ENCODE measurements at regions not wholly inside any gene's neighbourhood (a gene's known extent, or its start where the extent isn't known, plus 50 kb on each side); places are given as distances from the start of the nearest gene placed in this dataset.

DNA sequence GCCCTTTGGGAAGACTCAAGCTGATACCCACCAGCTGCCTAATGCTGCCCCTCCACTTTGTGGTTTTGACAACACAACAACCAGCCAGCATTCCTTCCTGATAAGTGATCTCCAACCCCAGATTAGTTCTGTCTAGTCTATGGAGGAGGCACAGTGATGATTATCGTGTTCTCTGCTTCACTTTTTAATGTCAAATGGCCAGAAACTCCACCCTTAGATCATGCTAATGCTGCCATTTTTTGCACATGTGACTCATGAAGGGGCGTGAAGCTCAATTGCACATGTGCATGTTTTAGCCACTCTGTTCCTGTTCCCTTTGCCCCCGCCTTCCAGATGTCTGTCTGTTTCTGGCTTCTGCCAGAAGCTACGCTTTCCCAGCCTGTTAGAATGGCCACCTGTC, 199.8 kb downstream of the COG6 start:
- no peak for DNase-seq (ENCODE audit: low read depth, low spot score)
- no peak overlapping the region for H3K27ac ChIP-seq

DNA sequence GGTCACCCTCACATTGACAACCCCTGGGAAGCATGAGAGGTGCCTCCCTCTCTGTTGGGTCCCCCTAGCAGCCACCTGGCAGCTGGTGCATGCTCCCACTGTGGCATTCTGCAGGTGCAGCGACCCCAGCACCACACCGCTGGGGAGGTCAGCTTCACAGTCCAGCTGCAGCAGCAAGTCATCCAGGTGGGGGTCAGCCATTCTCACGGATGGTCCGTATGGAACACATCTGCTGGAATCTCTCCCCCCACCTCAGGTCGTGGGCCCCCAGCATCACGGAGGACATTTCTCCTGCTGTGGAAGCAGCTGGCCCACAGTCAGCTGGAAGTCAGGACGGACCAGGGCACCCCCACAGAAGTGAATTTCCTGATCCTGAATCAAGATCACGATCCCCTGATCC, 201.3 kb downstream of the COG6 start:
- DNase-seq (ENCODE audit: low read depth, low spot score), result no peak
- no peak overlapping the region for H3K27ac ChIP-seq

DNA sequence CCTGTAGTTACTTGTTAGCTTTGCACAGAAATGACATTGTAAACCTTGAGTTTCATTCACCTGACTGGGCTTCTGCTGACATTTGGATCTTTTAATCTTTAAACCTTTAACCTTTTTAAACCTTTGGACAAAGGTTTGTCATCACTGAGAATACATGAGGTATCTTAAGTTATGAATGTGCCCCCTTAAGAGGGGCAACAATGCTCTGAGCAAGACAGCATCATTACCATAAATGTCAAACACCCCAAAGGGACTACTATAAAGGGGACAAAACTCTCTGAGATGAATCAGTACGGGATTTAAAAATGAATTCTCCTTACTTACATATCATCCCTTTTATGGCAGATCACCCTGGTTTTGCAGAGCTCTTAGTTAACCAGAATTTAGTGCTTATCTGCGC, 203.3 kb downstream of the COG6 start:
- no peak overlapping the region for H3K27ac ChIP-seq

DNA sequence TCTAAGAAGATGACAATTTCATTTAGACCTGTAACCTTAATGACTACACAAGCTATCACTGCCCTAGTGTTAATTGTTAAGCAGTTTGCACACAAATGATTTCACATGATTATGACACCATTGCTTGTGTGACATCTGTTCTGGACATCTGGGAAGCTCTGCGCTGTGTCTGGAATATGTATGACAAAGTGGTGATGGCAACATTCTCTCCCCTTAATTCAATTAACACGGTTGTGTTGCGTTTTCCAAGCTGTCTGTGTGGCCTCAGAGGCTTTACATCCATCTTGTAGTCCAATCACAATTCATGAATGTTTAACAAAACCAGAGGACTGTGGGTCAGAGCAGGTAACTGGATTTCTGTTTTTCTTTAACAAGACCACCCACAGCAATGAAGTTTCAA, 204.4 kb downstream of the COG6 start:
- no peak for DNase-seq (ENCODE audit: low read depth, low spot score)
- H3K27ac ChIP-seq, result no peak overlapping the region

More for the DNA sequence above, 203.3 kb downstream of the COG6 start:
- DNase-seq (ENCODE audit: low read depth, low spot score), result no peak

DNA sequence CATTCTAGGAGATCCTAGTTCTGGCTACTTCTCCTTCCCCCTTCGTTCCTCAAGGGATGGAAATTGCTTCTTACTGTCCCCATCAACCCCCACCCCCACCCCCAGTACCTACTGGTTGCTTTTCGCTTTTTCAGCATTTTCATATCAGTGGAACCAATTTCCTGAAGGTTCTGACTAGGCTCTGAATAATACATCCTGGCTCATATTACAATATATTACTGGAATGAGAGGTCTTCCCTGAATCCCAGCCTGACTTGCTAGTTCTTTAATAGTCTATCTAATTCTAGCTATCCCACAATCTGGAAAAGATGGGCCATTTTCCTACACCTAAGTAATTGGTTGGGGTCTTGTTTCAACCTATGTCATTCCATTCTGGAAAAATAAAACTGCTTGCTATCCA, 207.4 kb downstream of the COG6 start:
- H3K27ac ChIP-seq, result no peak overlapping the region
- DNase-seq (ENCODE audit: low read depth, low spot score), result no peak

DNA sequence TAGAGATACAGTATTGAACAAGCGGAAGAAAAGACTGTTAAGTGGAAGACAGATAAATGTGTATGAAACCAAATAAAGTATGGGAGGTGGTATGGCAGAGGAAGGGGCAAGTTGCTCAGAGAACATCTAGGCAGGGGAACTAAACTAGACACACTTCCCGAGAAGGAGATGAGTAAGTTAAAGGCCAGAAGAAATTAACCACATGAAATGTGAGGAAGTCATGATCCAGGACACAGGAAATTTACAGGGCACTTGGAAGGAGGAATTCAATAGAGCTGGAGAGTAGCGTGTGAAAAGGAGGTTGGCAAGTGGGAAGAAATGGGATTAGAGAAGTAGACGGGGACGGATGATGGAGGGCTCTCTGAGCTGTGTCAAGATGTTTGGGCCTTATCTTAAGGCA, 208.8 kb downstream of the COG6 start:
- no peak overlapping the region for H3K27ac ChIP-seq
- no peak for DNase-seq (ENCODE audit: low read depth, low spot score)

DNA sequence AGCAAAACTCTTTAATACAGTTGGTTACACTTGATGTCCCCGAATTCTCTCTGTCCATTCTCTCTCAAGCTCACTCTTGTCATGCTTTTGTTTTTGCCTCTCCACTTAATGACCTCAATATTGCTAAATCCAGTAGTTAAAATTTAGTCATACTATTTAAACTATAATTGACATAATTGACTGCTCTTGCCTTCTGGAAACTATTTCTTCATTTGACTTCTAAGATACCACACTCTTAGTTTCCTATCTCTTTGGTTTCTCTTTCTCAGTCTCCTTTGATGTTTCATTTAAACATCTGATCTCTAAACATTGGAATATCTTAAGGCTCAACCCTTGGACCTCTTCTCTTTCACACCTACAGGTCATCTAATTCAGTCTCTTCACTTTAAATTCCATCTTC, 211.3 kb downstream of the COG6 start:
- no peak for DNase-seq (ENCODE audit: low read depth, low spot score)
- no peak overlapping the region for H3K27ac ChIP-seq

DNA sequence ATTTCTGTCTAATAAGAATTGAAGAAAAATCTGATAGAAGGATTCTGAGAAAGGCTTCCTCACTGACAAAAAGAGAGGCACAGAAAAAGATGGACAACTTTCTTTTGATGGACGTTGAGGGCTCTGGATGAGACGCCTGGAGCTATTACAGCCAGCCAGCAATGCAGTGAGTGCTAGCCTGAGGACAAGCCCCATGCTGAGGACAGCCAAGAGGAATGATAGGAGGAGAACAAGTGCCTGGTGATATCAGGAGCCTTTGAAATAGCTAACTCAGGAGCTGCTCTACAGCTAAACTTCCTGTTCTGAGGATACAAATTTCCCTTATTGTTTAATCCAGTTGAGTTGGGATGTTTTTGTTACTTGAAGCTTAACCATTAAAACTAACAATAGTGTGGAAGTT, 212.3 kb downstream of the COG6 start:
- no peak overlapping the region for H3K27ac ChIP-seq
- DNase-seq (ENCODE audit: low read depth, low spot score), result no peak

DNA sequence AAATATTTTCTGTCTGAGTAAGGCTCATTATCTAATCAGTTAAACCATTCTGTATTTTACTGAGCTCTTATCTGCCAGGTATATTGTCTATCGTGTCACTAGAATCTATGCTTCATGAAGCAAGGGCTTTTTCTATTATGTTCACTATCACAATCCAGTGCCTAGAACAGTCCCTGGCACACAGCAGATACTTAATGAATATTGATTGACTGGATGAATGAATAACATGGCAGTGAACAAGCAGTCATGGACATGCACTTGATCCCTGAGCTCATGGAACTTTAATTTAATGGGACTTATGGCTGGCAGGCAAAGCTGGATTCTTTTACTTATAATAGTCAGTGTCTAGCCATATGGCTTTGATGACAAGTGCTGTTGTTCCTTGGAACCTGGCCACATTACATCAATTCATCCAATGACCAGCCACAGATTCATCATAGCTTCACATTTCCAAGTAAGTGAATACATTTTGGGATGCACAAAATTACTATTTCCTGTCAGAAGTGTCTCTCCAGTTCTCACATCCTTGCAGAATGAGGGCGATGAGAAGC, 214.8 kb downstream of the COG6 start:
- DNase-seq (ENCODE audit: low read depth, low spot score), result no peak
- no peak overlapping the region for H3K27ac ChIP-seq

DNA sequence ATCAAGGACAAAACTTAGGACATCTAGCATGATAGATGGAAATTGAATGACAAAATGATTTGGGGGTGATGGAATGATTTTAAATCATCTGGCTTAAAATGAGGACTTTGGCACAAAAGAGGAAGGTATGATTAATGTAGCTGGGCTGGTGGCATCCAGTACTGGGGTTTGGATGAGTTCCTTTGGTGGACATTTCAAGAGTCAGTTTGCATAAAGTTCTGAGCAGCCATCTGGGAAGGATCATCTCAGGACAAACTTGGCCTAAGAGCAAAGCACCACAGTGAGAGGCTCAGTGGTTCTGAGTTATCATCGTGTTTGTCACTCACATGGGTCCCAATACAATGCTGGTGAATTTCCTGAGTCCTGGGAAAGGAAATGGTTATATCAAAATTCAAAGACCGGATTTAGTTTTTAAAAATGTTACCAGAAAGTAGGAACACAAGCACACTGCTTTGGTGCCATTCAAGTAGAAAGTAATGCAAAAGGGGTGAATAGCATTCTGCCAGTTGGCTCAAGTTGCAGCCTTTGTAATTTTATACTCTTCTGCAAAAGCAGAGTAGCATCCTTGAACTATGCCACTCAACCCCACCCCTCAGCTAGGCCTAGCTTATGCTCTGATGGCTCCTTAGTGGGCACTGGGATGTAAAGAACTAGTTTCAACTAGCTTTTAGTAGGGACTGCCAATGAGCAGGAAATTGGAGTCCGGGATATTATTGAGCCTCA, 219.0 kb downstream of the COG6 start:
- no peak overlapping the region for H3K27ac ChIP-seq
- no peak for DNase-seq (ENCODE audit: low read depth, low spot score)

DNA sequence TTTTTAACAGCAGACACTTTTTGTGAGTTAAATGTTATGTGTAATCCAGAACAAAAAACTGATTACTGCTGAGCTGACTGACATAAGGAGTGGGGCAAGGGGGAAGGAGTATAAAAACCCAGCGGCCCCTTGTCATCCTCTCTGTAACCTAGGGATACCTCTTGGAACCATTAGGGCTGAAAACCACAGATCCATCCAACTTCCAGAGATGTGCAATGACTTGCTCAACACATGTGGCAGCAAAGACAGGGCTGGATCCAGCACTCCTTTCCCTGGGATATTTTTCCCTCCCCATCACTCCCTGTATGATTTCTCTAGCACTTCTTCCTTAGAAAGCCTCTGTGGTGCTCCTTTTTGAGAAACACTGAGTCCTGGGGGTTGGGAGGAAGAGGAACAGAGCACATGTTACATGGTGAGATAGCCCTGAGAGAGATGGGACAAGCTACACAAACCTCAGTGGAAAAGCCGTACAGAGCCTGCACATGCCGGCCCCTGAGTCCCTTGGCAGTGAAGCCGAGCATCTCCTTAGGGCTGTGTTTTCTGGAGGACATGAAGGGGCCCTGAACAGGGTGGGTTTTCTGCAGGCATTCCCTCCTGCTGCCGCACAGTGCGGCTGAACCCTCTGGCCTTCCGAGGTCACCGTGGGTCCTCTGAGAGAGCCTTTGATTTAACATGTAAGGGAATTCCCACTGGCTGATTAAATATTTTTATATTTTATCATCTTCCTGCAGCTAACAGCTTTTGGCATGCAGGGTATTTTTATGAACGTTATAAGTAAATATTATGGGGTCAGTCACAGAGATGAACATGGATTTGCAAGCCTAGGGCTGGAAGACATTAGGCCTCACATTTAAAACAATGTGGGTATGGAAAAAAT, 219.9 kb downstream of the COG6 start:
- DNase-seq (ENCODE audit: low read depth, low spot score), result no peak
- no peak overlapping the region for H3K27ac ChIP-seq

DNA sequence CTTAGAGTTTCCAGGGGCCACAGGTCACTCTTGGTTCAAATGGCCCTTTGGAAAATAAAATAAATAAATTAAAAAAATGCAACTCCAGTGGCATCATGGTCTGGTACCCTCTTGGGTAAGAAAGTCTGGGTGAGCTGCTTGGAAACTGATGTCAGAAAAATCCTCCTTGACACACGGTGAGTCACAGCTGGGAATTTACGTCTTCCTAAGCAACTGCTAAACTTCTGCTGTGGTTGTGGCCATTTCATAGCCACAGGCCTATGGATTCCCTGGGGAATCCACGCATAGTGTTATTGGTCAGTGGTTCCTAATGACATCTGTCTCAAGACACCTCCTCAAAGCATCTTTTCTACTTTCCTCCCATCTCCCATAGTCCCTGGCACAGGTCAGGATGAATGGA, 220.8 kb downstream of the COG6 start:
- peak; percentile 33 for DNase-seq (ENCODE audit: low read depth, low spot score)

DNA sequence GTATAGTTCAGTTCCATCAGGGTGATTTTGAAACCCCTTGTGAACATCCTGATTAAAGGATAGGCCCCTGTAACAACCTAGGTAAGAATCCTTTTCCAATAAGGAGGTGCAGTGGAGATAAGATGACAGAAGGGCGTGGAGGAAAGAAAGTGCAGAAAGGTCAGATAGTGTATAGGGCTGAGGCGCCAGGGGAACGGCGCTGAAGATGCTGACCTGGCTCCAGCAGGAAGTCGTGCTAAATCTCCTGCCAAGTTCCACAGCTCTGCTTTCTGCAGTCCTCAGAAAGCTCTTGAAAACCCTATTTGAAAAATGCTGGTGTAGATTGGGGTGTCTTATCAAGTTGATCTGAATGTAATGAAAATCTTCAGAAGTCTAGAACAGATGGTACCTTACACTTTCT, 221.7 kb downstream of the COG6 start:
- H3K27ac ChIP-seq, result no peak overlapping the region
- DNase-seq (ENCODE audit: low read depth, low spot score), result no peak

More for the DNA sequence above, 220.8 kb downstream of the COG6 start:
- H3K27ac ChIP-seq, result no peak overlapping the region

DNA sequence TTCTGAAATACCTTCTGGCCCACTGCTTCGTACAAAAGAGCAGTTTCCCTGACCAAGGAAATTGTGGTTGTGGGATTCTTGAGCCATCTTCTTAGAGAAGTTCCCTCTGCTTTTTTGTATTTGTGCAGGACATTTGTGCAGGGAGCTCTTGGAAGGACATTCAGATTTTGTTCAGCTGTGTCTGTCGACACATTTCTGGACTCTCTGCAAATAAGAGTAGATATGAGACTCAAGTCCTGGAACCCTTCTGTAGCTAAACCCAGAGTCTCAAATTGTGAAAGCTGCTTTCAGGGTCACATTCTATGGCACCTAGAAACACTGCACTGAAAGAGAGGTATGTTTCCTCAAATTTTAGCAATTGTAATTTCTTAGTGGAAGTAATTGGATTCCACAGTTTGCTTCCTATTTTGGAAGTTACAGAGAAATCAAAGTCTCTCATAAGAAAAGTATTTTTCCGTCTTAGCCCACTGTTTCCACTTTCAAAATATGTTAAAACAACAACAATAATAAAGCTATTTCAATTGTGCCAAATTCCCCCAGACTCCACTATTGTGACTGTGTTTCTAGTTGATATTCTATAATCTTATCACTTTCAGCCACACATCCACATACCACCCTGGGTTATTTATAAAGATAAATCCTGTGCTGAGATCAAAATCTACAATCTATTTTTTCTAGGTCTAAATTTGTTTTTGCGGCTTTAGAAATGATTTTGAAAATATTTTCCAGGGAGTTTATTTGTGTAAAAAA, 224.0 kb downstream of the COG6 start:
- no peak overlapping the region for H3K27ac ChIP-seq
- DNase-seq (ENCODE audit: low read depth, low spot score), result no peak

DNA sequence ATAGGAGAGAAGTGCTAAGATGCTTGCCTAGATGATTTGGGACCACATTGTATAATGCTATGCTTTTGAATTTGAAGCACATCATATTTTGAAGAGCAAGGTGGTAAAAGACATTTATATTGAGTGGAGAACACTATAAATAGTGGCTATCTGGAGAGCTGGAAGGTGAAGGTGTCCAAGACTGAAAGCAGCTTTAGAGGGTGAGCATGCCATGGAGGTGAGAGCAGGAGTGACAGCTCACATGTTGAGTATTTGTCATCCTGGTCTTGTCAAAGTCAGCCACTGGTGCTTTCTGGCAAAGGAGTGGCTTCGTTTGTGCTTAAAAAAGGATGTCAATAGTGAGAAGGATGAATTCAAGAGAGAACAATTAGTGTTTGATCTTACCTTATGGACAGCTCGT, 225.9 kb downstream of the COG6 start:
- H3K27ac ChIP-seq, result peak overlapping the region; percentile 5
- DNase-seq (ENCODE audit: low read depth, low spot score), result no peak

DNA sequence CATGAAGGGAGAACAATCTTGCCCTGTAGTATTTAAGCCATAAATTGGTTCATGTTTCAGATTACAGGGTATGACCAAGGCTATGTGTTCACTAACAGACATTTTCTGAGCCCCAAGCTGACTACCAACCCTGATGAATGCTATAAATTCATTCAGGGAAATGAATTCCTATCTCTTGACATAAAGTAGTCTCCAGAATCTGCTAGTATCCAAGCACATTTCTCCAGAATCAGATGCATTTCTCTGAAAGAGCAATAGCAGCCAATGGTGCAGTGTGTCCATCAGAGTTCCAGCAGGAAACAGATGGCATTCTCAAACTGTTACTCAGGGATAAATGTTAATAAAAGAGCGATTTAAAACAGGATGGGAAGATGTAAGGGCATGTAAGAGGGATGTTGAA, 226.4 kb downstream of the COG6 start:
- no peak for DNase-seq (ENCODE audit: low read depth, low spot score)
- peak overlapping the region; percentile 5 for H3K27ac ChIP-seq

DNA sequence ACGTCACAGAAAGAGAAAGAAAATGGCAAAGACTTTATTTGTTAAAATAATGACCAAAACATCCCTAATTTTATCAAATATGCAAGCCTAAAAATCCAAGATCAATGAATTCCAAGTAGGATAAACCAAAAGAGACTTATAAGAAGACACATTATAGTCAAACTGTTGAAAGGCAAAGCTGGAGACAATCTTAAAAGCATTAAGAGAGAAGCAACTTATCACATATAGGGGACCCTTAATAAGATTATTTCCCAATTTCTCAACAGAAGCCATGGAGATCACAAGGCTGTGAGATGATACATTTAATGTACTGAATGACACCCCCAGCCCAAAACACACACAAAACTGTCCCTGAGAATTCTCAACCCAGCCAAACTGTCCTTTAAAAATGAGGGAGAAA, 228.7 kb downstream of the COG6 start:
- no peak for DNase-seq (ENCODE audit: low read depth, low spot score)
- H3K27ac ChIP-seq, result no peak overlapping the region

DNA sequence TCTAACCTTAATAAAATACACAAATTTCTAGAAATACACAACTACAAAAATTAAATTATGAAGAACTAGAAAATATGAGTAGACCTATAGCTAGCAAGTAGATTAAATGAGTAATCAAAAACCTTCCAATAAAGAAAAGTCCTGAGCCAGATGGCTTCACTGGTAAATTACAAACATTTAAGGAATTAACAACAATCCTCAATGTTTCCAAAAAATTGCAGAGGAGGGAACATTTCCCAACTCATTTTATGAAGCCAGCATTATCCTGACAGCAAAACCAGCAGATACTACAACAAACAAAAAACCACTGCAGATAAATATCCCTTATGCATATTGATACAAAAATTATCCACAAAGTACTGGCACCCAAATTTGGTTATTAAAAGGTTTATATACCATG, 230.9 kb downstream of the COG6 start:
- DNase-seq (ENCODE audit: low read depth, low spot score), result no peak
- H3K27ac ChIP-seq, result no peak overlapping the region

DNA sequence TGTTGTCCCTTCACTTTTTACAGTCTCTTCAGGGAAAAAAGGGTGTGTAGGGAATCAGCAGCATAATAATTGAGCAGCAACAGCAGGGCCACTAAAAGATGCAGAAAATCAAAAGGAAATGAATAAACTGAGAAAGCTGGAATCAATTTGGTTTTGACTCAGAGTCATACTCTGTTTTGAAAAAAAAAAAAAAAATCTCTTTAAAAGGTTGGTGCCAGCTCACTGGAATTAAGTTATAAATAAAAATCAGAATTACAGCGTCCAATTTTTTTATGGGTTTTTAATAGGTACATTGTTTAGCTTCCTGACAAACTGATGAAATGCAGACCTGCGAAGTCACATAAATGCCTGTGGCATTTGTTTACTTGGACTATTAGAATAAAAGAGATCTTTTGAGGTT, 231.9 kb downstream of the COG6 start:
- no peak for DNase-seq (ENCODE audit: low read depth, low spot score)
- no peak overlapping the region for H3K27ac ChIP-seq

DNA sequence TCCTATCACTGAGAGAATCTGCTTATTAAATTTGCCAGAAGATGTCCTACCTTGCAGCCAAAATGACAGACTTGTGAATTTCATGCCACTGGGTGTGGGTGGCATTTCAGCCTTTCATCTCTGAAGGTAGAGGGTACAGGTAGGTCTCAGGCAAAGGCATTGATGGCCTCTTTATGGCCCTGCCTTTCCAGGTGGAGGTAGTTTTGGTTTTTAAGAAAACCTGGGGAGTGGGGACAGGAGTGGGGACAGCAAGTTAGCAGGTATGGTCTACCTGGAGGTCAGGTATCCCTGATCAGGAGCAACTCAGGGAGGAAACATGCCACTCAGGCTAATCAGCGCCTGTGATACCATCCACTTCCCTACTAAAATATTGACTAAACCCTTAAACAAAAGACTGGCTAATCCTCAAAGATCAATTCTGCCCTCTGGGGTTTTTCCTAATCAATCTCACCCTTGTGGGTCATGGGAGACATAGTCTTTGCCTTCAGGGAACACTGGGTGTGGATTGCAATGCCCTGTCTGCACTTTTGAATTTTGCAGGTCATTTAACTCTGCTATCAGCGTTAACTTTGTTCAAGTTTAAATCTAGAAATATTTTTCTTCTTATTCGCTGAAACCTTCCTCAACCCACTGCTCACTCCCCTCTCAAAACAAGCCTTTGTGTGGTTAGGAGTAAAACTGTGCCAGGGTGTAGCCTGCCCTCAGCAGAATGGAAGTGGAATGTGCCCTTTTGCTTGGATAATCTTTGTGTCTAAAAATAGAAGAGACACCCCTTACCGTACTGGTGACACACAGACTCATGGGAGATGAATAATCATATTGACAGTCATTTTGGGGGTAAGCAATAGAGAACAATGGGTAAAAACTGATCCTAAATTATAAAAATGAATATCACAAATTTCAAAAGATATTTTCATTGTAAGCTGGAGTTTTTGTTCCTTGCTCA, 233.7 kb downstream of the COG6 start:
- H3K27ac ChIP-seq, result no peak overlapping the region
- DNase-seq (ENCODE audit: low read depth, low spot score), result no peak
